Stimulated activated CD4-positive, alpha-beta T cell treated with anti-CD3 and anti-CD28 coated beads, Interleukin-2, amount 100 ng/mL, for 24 hours (primary cell): ENCODE measurements at regions not wholly inside any gene's neighbourhood (a gene's known extent, or its start where the extent isn't known, plus 50 kb on each side); places are given as distances from the start of the nearest gene placed in this dataset.

Source experiments
- DNase-seq, 2 donors: peaks; one replicate each; pipeline ENCODE4 v3.0.0-alpha.2; 2020

- no peak for DNase-seq
These were observed 71.6 kb upstream of the MDGA2 start for GRCh38 chr14:47746986-47747385.

- DNase-seq = no peak
These were observed 68.8 kb upstream of the MDGA2 start for GRCh38 chr14:47744155-47744554.

- no peak for DNase-seq
These were observed 64.1 kb upstream of the MDGA2 start for GRCh38 chr14:47739541-47739940.

- DNase-seq = no peak
These were observed 54.9 kb upstream of the MDGA2 start for GRCh38 chr14:47730296-47730695.
